ENCODE measurements at regions not wholly inside any gene's neighbourhood (a gene's known extent, or its start where the extent isn't known, plus 50 kb on each side); places are given as distances from the start of the nearest gene placed in this dataset.

DNA sequence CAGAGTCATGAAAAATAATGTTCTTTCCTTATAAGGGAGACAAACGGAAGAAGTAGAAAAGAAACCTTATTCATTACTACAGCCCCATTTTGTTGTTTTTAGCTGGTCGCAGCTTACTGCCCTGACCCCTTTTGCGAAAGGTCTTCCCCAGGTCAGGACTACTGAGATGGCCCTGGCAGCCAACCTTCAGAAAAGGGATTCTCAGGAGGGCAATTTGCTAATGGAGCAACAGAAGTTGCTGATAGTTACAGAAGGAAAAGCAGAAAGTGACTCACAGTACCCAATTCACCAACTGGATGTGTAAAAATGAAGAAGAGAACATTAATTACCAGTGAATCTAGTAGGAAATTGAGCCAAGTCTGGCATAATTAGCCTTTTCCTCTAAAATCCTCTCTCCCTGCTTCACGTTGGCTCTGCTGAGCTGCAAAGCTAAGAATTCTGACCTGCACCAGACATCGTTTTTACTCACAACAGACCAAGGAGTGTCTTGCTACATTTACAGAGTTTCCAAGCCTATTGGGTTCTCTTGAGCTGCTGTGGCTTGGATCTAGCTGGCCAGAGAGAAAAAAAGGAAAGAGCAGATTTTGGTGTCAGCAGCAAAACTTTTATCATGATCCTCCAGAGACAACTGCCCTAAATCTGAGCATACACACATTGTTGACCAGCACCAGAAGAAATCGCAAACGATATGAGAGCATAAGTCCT, 499.9 kb upstream of the FZD8 start:
- TF ChIP-seq, protein P1, sequence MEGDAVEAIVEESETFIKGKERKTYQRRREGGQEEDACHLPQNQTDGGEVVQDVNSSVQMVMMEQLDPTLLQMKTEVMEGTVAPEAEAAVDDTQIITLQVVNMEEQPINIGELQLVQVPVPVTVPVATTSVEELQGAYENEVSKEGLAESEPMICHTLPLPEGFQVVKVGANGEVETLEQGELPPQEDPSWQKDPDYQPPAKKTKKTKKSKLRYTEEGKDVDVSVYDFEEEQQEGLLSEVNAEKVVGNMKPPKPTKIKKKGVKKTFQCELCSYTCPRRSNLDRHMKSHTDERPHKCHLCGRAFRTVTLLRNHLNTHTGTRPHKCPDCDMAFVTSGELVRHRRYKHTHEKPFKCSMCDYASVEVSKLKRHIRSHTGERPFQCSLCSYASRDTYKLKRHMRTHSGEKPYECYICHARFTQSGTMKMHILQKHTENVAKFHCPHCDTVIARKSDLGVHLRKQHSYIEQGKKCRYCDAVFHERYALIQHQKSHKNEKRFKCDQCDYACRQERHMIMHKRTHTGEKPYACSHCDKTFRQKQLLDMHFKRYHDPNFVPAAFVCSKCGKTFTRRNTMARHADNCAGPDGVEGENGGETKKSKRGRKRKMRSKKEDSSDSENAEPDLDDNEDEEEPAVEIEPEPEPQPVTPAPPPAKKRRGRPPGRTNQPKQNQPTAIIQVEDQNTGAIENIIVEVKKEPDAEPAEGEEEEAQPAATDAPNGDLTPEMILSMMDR (IDR thresholded peaks at IDR 0.05), result no peak
- no peak for TF ChIP-seq POLR2A (IDR thresholded peaks at IDR 0.05)
